B cell (primary cell): ENCODE measurements at regions not wholly inside any gene's neighbourhood (a gene's known extent, or its start where the extent isn't known, plus 50 kb on each side); places are given as distances from the start of the nearest gene placed in this dataset.

Source experiments
- ATAC-seq: fragments of 200-7000 bp; cut with Tn5 transposase; one replicate; pipeline ENCODE4 v1.10.0; 2021; ENCODE audit warnings: low read depth, mild to moderate bottlenecking, moderate number of reproducible peaks, moderate library complexity
- CTCF ChIA-PET: fragments of 350-600 bp; sonication (Branson Sonifier 250); formaldehyde crosslinking; loops from one replicate; lab custom pipeline; 2021; ENCODE audit warnings: antibody characterized with exemption, inconsistent platforms; lab: Charles Lee
- POLR2A ChIA-PET: fragments of 350-600 bp; sonication (Branson Sonifier 250); formaldehyde crosslinking; loops from one replicate; lab custom pipeline; 2021; ENCODE audit warnings: antibody characterized with exemption; lab: Charles Lee
- DNase-seq: peaks from one replicate; pipeline ENCODE4 v3.0.0; 2013
- H2AFZ ChIP-seq: 2 replicates; pipeline ENCODE4 v1.6.1; 2012; ENCODE audit warnings: mild to moderate bottlenecking, low read depth, low read length; ENCODE audit not compliant: insufficient read depth, poor library complexity, severe bottlenecking
- H3K27ac ChIP-seq, 2 donors: 1 replicate in 1 of 2; 2 replicates in 1 of 2; pipeline ENCODE4 v1.5.1; 2012 to 2013; ENCODE audit warnings: low read length in 2 of 2, mild to moderate bottlenecking in 2 of 2, moderate library complexity in 1 of 2
- H3K27me3 ChIP-seq, 4 experiments: fragments of 200-600 bp in 1 of 4; sonication (generic) in 1 of 4; replicated peaks in 1 of 4; 1 replicate in 2 of 4; 2 replicates in 2 of 4; pipeline versions ENCODE4 v1.6.1 to v1.7.0; 2013 to 2016; ENCODE audit warnings: low read length in 3 of 4, mild to moderate bottlenecking in 2 of 4, mixed read lengths in 1 of 4, moderate library complexity in 1 of 4; ENCODE audit not compliant: insufficient read depth in 4 of 4, control insufficient read depth in 3 of 4; ENCODE audit errors: control extremely low read depth in 1 of 4
- H3K36me3 ChIP-seq, 2 experiments: replicated peaks in 1 of 2; 1 replicate in 1 of 2; 2 replicates in 1 of 2; pipeline versions ENCODE4 v1.6.1 to v1.7.1; 2013; ENCODE audit warnings: low read length in 1 of 2; ENCODE audit not compliant: insufficient read depth in 2 of 2, control insufficient read depth in 1 of 2; ENCODE audit errors: control extremely low read depth in 1 of 2, extremely low read depth in 1 of 2
- H3K4me1 ChIP-seq, 2 donors: fragments of 200-600 bp in 1 of 2; sonication (generic) in 1 of 2; 1 replicate in 1 of 2; 2 replicates in 1 of 2; pipeline versions ENCODE4 v1.5.1 to v1.6.1; 2013 to 2017; ENCODE audit warnings: low read length in 2 of 2; ENCODE audit not compliant: control insufficient read depth in 2 of 2, insufficient read depth in 2 of 2
- H3K4me2 ChIP-seq: replicated peaks from 2 replicates; pipeline ENCODE3; 2012; ENCODE audit warnings: mild to moderate bottlenecking, low read depth, low read length; ENCODE audit not compliant: poor library complexity, severe bottlenecking
- H3K4me3 ChIP-seq, 5 experiments: fragments of 200-600 bp in 1 of 5; sonication (generic) in 1 of 5; 1 replicate in 3 of 5; 2 replicates in 2 of 5; pipeline versions ENCODE4 v1.5.1 to v1.7.0; 2011 to 2016; ENCODE audit warnings: low read length in 4 of 5, mild to moderate bottlenecking in 4 of 5, low read depth in 2 of 5, control low read depth in 1 of 5, moderate library complexity in 1 of 5; ENCODE audit not compliant: insufficient read depth in 1 of 5; ENCODE audit errors: control extremely low read depth in 1 of 5, extremely low read depth in 1 of 5
- H3K79me2 ChIP-seq: fragments of 200-600 bp; sonication (generic); one replicate; pipeline ENCODE4 v1.6.0; 2016; ENCODE audit warnings: low read length; ENCODE audit not compliant: control insufficient read depth, insufficient read depth
- H3K9ac ChIP-seq: fragments of 200-600 bp; sonication (generic); 2 replicates; pipeline ENCODE4 v1.6.1; 2017; ENCODE audit warnings: mild to moderate bottlenecking, low read length, moderate library complexity
- H3K9me3 ChIP-seq, 3 donors: one replicate each; pipeline versions ENCODE4 v1.6.1 to v1.7.1; 2013; ENCODE audit warnings: low read length in 2 of 3; ENCODE audit not compliant: control insufficient read depth in 2 of 3, insufficient read depth in 1 of 3; ENCODE audit errors: control extremely low read depth in 1 of 3
- H4K20me1 ChIP-seq: 2 replicates; pipeline ENCODE4 v1.6.0; 2012; ENCODE audit warnings: mild to moderate bottlenecking, low read length; ENCODE audit not compliant: insufficient read depth, control insufficient read depth, poor library complexity, severe bottlenecking
- H3K27ac Mint-ChIP-seq: one replicate; pipeline ENCODE4 v1.8.0; 2021; ENCODE audit warnings: mixed read lengths
- H3K27me3 Mint-ChIP-seq: one replicate; pipeline ENCODE4 v1.8.0; 2021; ENCODE audit warnings: mixed read lengths
- H3K4me1 Mint-ChIP-seq: one replicate; pipeline ENCODE4 v1.8.0; 2021; ENCODE audit warnings: mixed read lengths
- H3K4me3 Mint-ChIP-seq: one replicate; pipeline ENCODE4 v1.8.0; 2021; ENCODE audit warnings: mixed read lengths
- H3K9me3 Mint-ChIP-seq: one replicate; pipeline ENCODE4 v1.8.0; 2022; ENCODE audit warnings: mixed read lengths; ENCODE audit not compliant: insufficient read depth
- CTCF ChIP-seq: fragments of 200-600 bp; IDR thresholded peaks from one replicate; pipeline ENCODE4 v1.8.0; 2022; ENCODE audit warnings: antibody characterized with exemption, mild to moderate bottlenecking
- EZH2 ChIP-seq: IDR thresholded peaks from 2 replicates; pipeline ENCODE4 v1.6.1; 2012; ENCODE audit warnings: borderline replicate concordance, low read depth, mild to moderate bottlenecking, moderate library complexity, low read length; ENCODE audit not compliant: insufficient read depth, poor library complexity, severe bottlenecking
- WGBS: methylation state at CpG from one replicate; pipeline ENCODE4 v1.1.5; 2013; ENCODE audit warnings: missing lambda C conversion rate; ENCODE audit not compliant: insufficient coverage; 5-methylcytosine and 5-hydroxymethylcytosine counted together
- intact Hi-C: fragments of 100-400 bp; cut with micrococcal nuclease; formaldehyde crosslinking; loops from one replicate; pipeline ENCODE4 v1.10.0; 2022

GRCh38 chr10:113411456-113411855 is 141.4 kb upstream of the HABP2 start:
- ChIA-PET CTCF (no interaction called here), POLR2A (no interaction called here)
- no peaks in the 10 kb centered on the region for H3K36me3 ChIP-seq
- Mint-ChIP-seq H3K27me3 (peaks cover 8% of the 10 kb centered on the region), H3K27ac (no peak overlapping the region), H3K4me1 (no peaks in the 10 kb centered on the region), H3K9me3 (no peaks in the 10 kb centered on the region), H3K4me3 (no peak overlapping the region)
- H3K79me2 ChIP-seq: no peaks in the 10 kb centered on the region
- no peak overlapping the region for H2AFZ ChIP-seq
- DNase-seq (no peak), ATAC-seq (no peak)
- 57% methylated on average over 1 of the region's 5 CpGs for WGBS
- no peak overlapping the region for H3K4me3 ChIP-seq
- H3K27me3 ChIP-seq: no peaks in the 10 kb centered on the region
- H3K9me3 ChIP-seq: peaks cover 0 to 1% (median 0%) of the 10 kb centered on the region in 3 donors
- H4K20me1 ChIP-seq: no peaks in the 10 kb centered on the region
- H3K9ac ChIP-seq: no peak overlapping the region
- H3K4me1 ChIP-seq: no peaks in the 10 kb centered on the region
- no peak overlapping the region for H3K4me2 ChIP-seq
- TF ChIP-seq EZH2 (no peak), CTCF (no peak)
- no peak overlapping the region for H3K27ac ChIP-seq
- intact Hi-C loops: no loop called here

GRCh38 chr10:113412161-113412560 is 140.7 kb upstream of the HABP2 start:
- CTCF ChIA-PET: no interaction called here
- no peak for TF ChIP-seq EZH2
- TF ChIP-seq CTCF: no peak
- H3K27me3 Mint-ChIP-seq: peaks cover 12% of the 10 kb centered on the region
- Histone ChIP-seq H2AFZ (no peak overlapping the region), H3K4me1 (no peaks in the 10 kb centered on the region), H3K27me3 (no peaks in the 10 kb centered on the region), H3K9ac (no peak overlapping the region), H3K27ac (no peak overlapping the region), H3K79me2 (no peaks in the 10 kb centered on the region), H3K4me3 (no peak overlapping the region), H3K9me3 (peaks cover 0 to 1% (median 0%) of the 10 kb centered on the region in 3 donors), H3K4me2 (no peak overlapping the region), H3K36me3 (no peaks in the 10 kb centered on the region), H4K20me1 (no peaks in the 10 kb centered on the region)
- H3K27ac Mint-ChIP-seq: no peak overlapping the region
- POLR2A ChIA-PET: no interaction called here
- ATAC-seq (no peak), DNase-seq (no peak)
- H3K4me3 Mint-ChIP-seq: no peak overlapping the region
- intact Hi-C loops: no loop called here
- no CpG with 5 or more reads among the region's 3 CpGs for WGBS
- no peaks in the 10 kb centered on the region for H3K4me1 Mint-ChIP-seq
- no peaks in the 10 kb centered on the region for H3K9me3 Mint-ChIP-seq
